Uterus (tissue), 2 donors: ENCODE measurements at regions not wholly inside any gene's neighbourhood (a gene's known extent, or its start where the extent isn't known, plus 50 kb on each side); places are given as distances from the start of the nearest gene placed in this dataset.

Experiments
- CTCF ChIP-seq, 4 experiments: fragments of 200-600 bp in 2 of 4; fragments of 450-650 bp in 2 of 4; sonication (generic) in 2 of 4; IDR thresholded peaks; one replicate each; pipeline ENCODE4 v1.5.1; 2016 to 2019; ENCODE audit warnings: antibody characterized with exemption in 4 of 4, mild to moderate bottlenecking in 2 of 4, moderate library complexity in 1 of 4
- POLR2A ChIP-seq, 2 donors: fragments of 450-650 bp; IDR thresholded peaks; one replicate each; pipeline ENCODE4 v1.6.1; 2016; ENCODE audit warnings: antibody characterized with exemption in 2 of 2, mild to moderate bottlenecking in 1 of 2, moderate library complexity in 1 of 2

GRCh38 chr18:76233406-76233805 lies 261.6 kb downstream of the ZNF516 start:
- TF ChIP-seq CTCF (IDR thresholded peaks at IDR 0.05), result no peak
- no peak for TF ChIP-seq POLR2A (IDR thresholded peaks at IDR 0.05)
